Osteoblast (primary cell): ENCODE measurements at regions not wholly inside any gene's neighbourhood (a gene's known extent, or its start where the extent isn't known, plus 50 kb on each side); places are given as distances from the start of the nearest gene placed in this dataset.

Source experiments
- DNase-seq: peaks from one replicate; pipeline ENCODE4 v3.0.0; 2011; ENCODE audit warnings: low spot score, mixed read lengths; ENCODE audit not compliant: insufficient read length; ENCODE audit errors: missing footprints
- H2AFZ ChIP-seq: 2 replicates; pipeline ENCODE4 v1.6.0; 2011; ENCODE audit warnings: mild to moderate bottlenecking, low read length
- H3K27ac ChIP-seq: 2 replicates; pipeline ENCODE4 v1.5.1; 2011; ENCODE audit warnings: mild to moderate bottlenecking, low read depth, low read length, moderate library complexity
- H3K27me3 ChIP-seq: 2 replicates; pipeline ENCODE4 v1.6.0; 2012; ENCODE audit warnings: mild to moderate bottlenecking, control low read depth, inconsistent platforms, low read length, moderate library complexity; ENCODE audit not compliant: insufficient read depth
- H3K36me3 ChIP-seq: 2 replicates; pipeline ENCODE4 v1.5.1; 2011; ENCODE audit warnings: mild to moderate bottlenecking, low read length, control low read depth, moderate library complexity; ENCODE audit not compliant: insufficient read depth
- H3K4me1 ChIP-seq: 2 replicates; pipeline ENCODE4 v1.5.1; 2011; ENCODE audit warnings: mild to moderate bottlenecking, low read length, control low read depth, moderate library complexity; ENCODE audit not compliant: insufficient read depth
- H3K4me2 ChIP-seq: 2 replicates; pipeline ENCODE4 v1.6.0; 2011; ENCODE audit warnings: mild to moderate bottlenecking, low read length; ENCODE audit not compliant: insufficient read depth
- H3K4me3 ChIP-seq: fragments of 200-600 bp; sonication (generic); 3 replicates; pipeline ENCODE4 v1.5.1; 2012; ENCODE audit warnings: mild to moderate bottlenecking, low read length, inconsistent platforms; ENCODE audit not compliant: insufficient read depth
- H3K79me2 ChIP-seq: 2 replicates; pipeline ENCODE4 v1.6.0; 2012; ENCODE audit warnings: mild to moderate bottlenecking, low read length, control low read depth, inconsistent platforms; ENCODE audit not compliant: insufficient read depth
- H3K9me3 ChIP-seq: 2 replicates; pipeline ENCODE4 v1.5.1; 2011; ENCODE audit warnings: low read depth, low read length, control low read depth
- H4K20me1 ChIP-seq: 2 replicates; pipeline ENCODE4 v1.6.0; 2012; ENCODE audit warnings: mild to moderate bottlenecking, low read length, control low read depth; ENCODE audit not compliant: insufficient read depth
- CTCF ChIP-seq: IDR thresholded peaks from 2 replicates; pipeline ENCODE4 v1.5.1; 2011; ENCODE audit warnings: mild to moderate bottlenecking, low read depth, low read length, moderate library complexity; ENCODE audit errors: extremely low read depth

DNA sequence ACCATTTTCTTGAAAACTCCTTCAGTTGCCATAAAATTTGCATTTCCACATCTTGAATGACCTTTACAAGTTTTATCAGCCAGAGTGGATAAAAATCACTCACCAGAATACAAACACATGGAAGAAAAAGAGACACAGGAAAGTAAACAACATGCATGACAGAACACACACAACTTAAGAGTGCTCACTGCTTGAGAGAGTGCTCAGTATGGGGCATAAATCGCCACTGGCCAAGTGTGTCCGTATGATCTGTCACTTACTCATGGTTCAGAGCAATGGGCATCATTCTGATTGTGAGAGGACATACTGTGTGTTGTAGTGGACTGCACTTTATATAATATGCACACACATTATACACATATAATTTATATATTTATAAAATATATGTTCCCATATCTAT is 155.6 kb upstream of the NTRK2 start:
- H3K4me3 ChIP-seq: no peak overlapping the region
- H3K4me1 ChIP-seq: no peaks in the 10 kb centered on the region
- no peak overlapping the region for H3K4me2 ChIP-seq
- no peak overlapping the region for H3K27ac ChIP-seq
- no peaks in the 10 kb centered on the region for H3K27me3 ChIP-seq
- no peaks in the 10 kb centered on the region for H3K79me2 ChIP-seq
- no peaks in the 10 kb centered on the region for H3K36me3 ChIP-seq
- H3K9me3 ChIP-seq: no peaks in the 10 kb centered on the region
- no peaks in the 10 kb centered on the region for H4K20me1 ChIP-seq
- DNase-seq: no peak
- no peak overlapping the region for H2AFZ ChIP-seq
- TF ChIP-seq CTCF: no peak

- Histone ChIP-seq H2AFZ (no peak overlapping the region), H3K4me2 (no peak overlapping the region)
- TF ChIP-seq CTCF: no peak
Observed at GRCh38 chr9:84514421-84514820, 155.1 kb upstream of the NTRK2 start.

DNA sequence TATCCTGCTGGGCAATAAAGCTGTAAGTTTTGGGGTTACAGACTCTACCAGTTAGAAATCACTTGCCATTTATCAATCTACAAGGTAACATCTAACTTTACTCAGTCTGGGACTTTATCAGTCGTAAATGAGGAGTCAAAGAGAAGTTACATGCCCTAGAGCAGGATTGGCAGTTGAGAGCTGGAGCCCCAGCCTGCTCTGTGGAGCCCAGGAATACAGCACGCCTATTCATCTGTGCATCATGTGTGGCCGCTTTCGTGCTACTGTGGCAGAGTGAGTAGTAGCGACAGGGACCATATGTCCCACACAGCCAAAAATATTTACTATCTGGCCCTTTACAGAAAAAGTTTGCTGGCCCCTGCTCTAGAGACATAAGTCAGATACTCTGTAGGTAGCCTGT is 152.5 kb upstream of the NTRK2 start:
- Histone ChIP-seq H3K4me2 (no peak overlapping the region), H3K27ac (no peak overlapping the region), H3K27me3 (no peaks in the 10 kb centered on the region), H3K4me1 (no peaks in the 10 kb centered on the region), H3K4me3 (no peak overlapping the region), H2AFZ (no peak overlapping the region), H3K79me2 (no peaks in the 10 kb centered on the region), H3K9me3 (no peaks in the 10 kb centered on the region), H3K36me3 (no peaks in the 10 kb centered on the region), H4K20me1 (no peaks in the 10 kb centered on the region)
- TF ChIP-seq CTCF: no peak
- no peak for DNase-seq

More at GRCh38 chr9:84514421-84514820, 155.1 kb upstream of the NTRK2 start:
- H3K27ac ChIP-seq: no peak overlapping the region
- H3K36me3 ChIP-seq: no peaks in the 10 kb centered on the region
- H3K27me3 ChIP-seq: no peaks in the 10 kb centered on the region
- DNase-seq: no peak
- H3K4me1 ChIP-seq: no peaks in the 10 kb centered on the region
- H4K20me1 ChIP-seq: no peaks in the 10 kb centered on the region
- no peaks in the 10 kb centered on the region for H3K79me2 ChIP-seq
- no peak overlapping the region for H3K4me3 ChIP-seq
- H3K9me3 ChIP-seq: no peaks in the 10 kb centered on the region

DNA sequence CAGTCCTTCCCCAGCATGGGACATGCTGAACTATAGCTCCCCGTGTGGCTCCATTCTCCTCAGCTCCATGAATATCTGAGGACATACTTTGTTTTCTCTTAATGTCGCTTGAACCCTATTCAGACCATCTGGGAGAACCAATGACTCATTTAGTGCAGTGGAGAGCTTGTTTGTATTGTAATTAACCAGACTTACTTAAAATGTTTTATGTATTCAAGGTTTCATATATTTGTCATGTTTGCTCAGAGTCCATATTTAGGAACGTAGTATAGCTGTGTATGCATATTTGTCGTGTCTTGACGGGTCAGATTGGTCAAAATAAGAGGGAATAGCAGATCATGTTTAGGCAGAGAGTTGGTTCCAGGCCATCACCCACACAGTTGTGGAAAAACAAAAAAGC is 150.1 kb upstream of the NTRK2 start:
- H3K9me3 ChIP-seq: no peaks in the 10 kb centered on the region
- no peak overlapping the region for H3K4me3 ChIP-seq
- no peak for DNase-seq
- H3K27me3 ChIP-seq: no peaks in the 10 kb centered on the region
- no peak overlapping the region for H3K27ac ChIP-seq
- no peak for TF ChIP-seq CTCF
- H3K4me2 ChIP-seq: no peak overlapping the region
- H3K36me3 ChIP-seq: no peaks in the 10 kb centered on the region
- H3K4me1 ChIP-seq: no peaks in the 10 kb centered on the region
- no peaks in the 10 kb centered on the region for H4K20me1 ChIP-seq
- H3K79me2 ChIP-seq: no peaks in the 10 kb centered on the region
- no peak overlapping the region for H2AFZ ChIP-seq
